ENCODE measurements at regions not wholly inside any gene's neighbourhood (a gene's known extent, or its start where the extent isn't known, plus 50 kb on each side); places are given as distances from the start of the nearest gene placed in this dataset.

GRCh38 chr6:105509506-105510331 lies 106.8 kb upstream of the PREP start:
- Histone ChIP-seq H2AFZ (ENCODE audit: low read depth, low read length, severe bottlenecking) (no peak overlapping the region), H3K36me3 (ENCODE audit: low read length) (no peaks in the 10 kb centered on the region), H3K4me2 (ENCODE audit: low read depth, low read length, poor library complexity, severe bottlenecking) (no peak overlapping the region), H3K9ac (ENCODE audit: low read length) (no peak overlapping the region), H3K27ac (ENCODE audit: low read depth, low read length) (no peak overlapping the region), H4K20me1 (ENCODE audit: low read depth, low read length) (no peaks in the 10 kb centered on the region), H3F3A (ENCODE audit: insufficient read depth) (no peaks in the 10 kb centered on the region), H3K9me2 (replicated peaks; ENCODE audit: insufficient read depth, low read length) (no peaks in the 10 kb centered on the region), H3K4me3 (ENCODE audit: insufficient read depth, low read length, poor library complexity, severe bottlenecking) (no peak overlapping the region), H3K27me3 (ENCODE audit: low read length) (peaks cover 6% of the 10 kb centered on the region; the same call in 1 of the 2 replicates), H3K9me3 (ENCODE audit: insufficient read depth, low read length) (no peaks in the 10 kb centered on the region), H3K79me2 (ENCODE audit: insufficient read depth, low read length) (no peaks in the 10 kb centered on the region)
- TF ChIP-seq, protein P1, sequence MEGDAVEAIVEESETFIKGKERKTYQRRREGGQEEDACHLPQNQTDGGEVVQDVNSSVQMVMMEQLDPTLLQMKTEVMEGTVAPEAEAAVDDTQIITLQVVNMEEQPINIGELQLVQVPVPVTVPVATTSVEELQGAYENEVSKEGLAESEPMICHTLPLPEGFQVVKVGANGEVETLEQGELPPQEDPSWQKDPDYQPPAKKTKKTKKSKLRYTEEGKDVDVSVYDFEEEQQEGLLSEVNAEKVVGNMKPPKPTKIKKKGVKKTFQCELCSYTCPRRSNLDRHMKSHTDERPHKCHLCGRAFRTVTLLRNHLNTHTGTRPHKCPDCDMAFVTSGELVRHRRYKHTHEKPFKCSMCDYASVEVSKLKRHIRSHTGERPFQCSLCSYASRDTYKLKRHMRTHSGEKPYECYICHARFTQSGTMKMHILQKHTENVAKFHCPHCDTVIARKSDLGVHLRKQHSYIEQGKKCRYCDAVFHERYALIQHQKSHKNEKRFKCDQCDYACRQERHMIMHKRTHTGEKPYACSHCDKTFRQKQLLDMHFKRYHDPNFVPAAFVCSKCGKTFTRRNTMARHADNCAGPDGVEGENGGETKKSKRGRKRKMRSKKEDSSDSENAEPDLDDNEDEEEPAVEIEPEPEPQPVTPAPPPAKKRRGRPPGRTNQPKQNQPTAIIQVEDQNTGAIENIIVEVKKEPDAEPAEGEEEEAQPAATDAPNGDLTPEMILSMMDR (IDR thresholded peaks at IDR 0.05; ENCODE audit: insufficient read depth, low read length, poor library complexity, severe bottlenecking), result no peak
- TF ChIP-seq EZH2phosphoT487 (conservative IDR thresholded peaks at IDR 0.05; ENCODE audit: low read length), result no peak

GRCh38 chr6:105507811-105508210 lies 104.9 kb upstream of the PREP start:
- no peaks in the 10 kb centered on the region for H4K20me1 ChIP-seq (ENCODE audit: low read depth, low read length)
- peaks cover 6% of the 10 kb centered on the region; the same call in 1 of the 2 replicates for H3K27me3 ChIP-seq (ENCODE audit: low read length)
- no peaks in the 10 kb centered on the region for H3K9me3 ChIP-seq (ENCODE audit: insufficient read depth, low read length)
- H3K9me2 ChIP-seq (replicated peaks; ENCODE audit: insufficient read depth, low read length), result no peaks in the 10 kb centered on the region
- H3K4me2 ChIP-seq (ENCODE audit: low read depth, low read length, poor library complexity, severe bottlenecking), result no peak overlapping the region
- no peaks in the 10 kb centered on the region for H3K36me3 ChIP-seq (ENCODE audit: low read length)
- H3K9ac ChIP-seq (ENCODE audit: low read length), result no peak overlapping the region
- TF ChIP-seq, protein P1 (IDR thresholded peaks at IDR 0.05; ENCODE audit: insufficient read depth, low read length, poor library complexity, severe bottlenecking), result no peak
- no peak for TF ChIP-seq EZH2phosphoT487 (conservative IDR thresholded peaks at IDR 0.05; ENCODE audit: low read length)
- no peak overlapping the region for H2AFZ ChIP-seq (ENCODE audit: low read depth, low read length, severe bottlenecking)
- H3K4me3 ChIP-seq (ENCODE audit: insufficient read depth, low read length, poor library complexity, severe bottlenecking), result no peak overlapping the region
- H3K27ac ChIP-seq (ENCODE audit: low read depth, low read length), result no peak overlapping the region
- H3F3A ChIP-seq (ENCODE audit: insufficient read depth), result no peaks in the 10 kb centered on the region
- H3K79me2 ChIP-seq (ENCODE audit: insufficient read depth, low read length), result no peaks in the 10 kb centered on the region

DNA sequence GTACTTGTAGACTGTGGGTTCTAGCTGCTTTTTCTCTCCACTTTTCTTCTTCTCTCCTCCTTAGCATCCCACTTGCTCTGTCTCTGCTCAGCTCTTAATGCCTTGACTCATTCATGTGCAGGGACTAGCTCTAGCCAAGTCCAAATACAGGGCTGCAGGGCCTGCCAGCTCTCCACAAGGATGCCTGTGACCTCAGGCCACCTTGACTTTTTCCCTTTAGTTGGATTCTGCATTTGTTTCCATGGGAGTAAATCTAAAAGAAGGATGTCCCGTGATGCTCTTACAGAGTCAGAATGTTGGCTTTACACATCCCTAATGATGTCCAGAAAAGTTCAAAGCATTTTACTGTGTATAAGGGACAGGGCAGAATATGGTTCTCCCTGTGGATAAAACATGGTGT lies 101.8 kb upstream of the PREP start:
- no peaks in the 10 kb centered on the region for H3K36me3 ChIP-seq (ENCODE audit: low read length)
- H3F3A ChIP-seq (ENCODE audit: insufficient read depth), result no peaks in the 10 kb centered on the region
- no peak overlapping the region for H3K4me2 ChIP-seq (ENCODE audit: low read depth, low read length, poor library complexity, severe bottlenecking)
- H3K9me2 ChIP-seq (replicated peaks; ENCODE audit: insufficient read depth, low read length), result no peaks in the 10 kb centered on the region
- H3K79me2 ChIP-seq (ENCODE audit: insufficient read depth, low read length), result no peaks in the 10 kb centered on the region
- H3K9me3 ChIP-seq (ENCODE audit: insufficient read depth, low read length), result no peaks in the 10 kb centered on the region
- no peak overlapping the region for H2AFZ ChIP-seq (ENCODE audit: low read depth, low read length, severe bottlenecking)
- no peak overlapping the region for H3K9ac ChIP-seq (ENCODE audit: low read length)
- TF ChIP-seq, protein P1 (IDR thresholded peaks at IDR 0.05; ENCODE audit: insufficient read depth, low read length, poor library complexity, severe bottlenecking), result no peak
- TF ChIP-seq EZH2phosphoT487 (conservative IDR thresholded peaks at IDR 0.05; ENCODE audit: low read length), result no peak
- no peak overlapping the region for H3K4me3 ChIP-seq (ENCODE audit: insufficient read depth, low read length, poor library complexity, severe bottlenecking)
- H3K27me3 ChIP-seq (ENCODE audit: low read length), result peaks cover 6% of the 10 kb centered on the region; the same call in 1 of the 2 replicates
- no peaks in the 10 kb centered on the region for H4K20me1 ChIP-seq (ENCODE audit: low read depth, low read length)
- no peak overlapping the region for H3K27ac ChIP-seq (ENCODE audit: low read depth, low read length)
